Ovary (tissue), 7 donors: ENCODE measurements at regions not wholly inside any gene's neighbourhood (a gene's known extent, or its start where the extent isn't known, plus 50 kb on each side); places are given as distances from the start of the nearest gene placed in this dataset.

Source experiments
- DNase-seq, 5 donors: peaks; one replicate each; pipeline ENCODE4 v3.0.0-alpha.2; 2019 to 2020
- H3K27ac ChIP-seq, 2 donors: fragments of 200-600 bp; one replicate each; pipeline versions ENCODE4 v1.5.1 to v1.8.0; 2019 to 2022
- H3K27me3 ChIP-seq: fragments of 200-600 bp; one replicate; pipeline ENCODE4 v1.8.0; 2022
- H3K36me3 ChIP-seq: fragments of 200-600 bp; sonication (generic); one replicate; pipeline ENCODE4 v1.5.1; 2019
- H3K4me1 ChIP-seq: one replicate; pipeline ENCODE4 v1.8.1; 2013; ENCODE audit warnings: mild to moderate bottlenecking, moderate library complexity; ENCODE audit not compliant: insufficient read depth
- H3K4me3 ChIP-seq: fragments of 200-600 bp; sonication (generic); one replicate; pipeline ENCODE4 v1.5.1; 2017
- H3K9me3 ChIP-seq, 2 donors: fragments of 200-600 bp in 1 of 2; sonication (generic) in 1 of 2; one replicate each; pipeline versions ENCODE4 v1.5.1 to v1.8.1; 2013 to 2019; ENCODE audit warnings: mild to moderate bottlenecking in 1 of 2, moderate library complexity in 1 of 2
- EP300 ChIP-seq: sonication (generic); formaldehyde crosslinking; IDR thresholded peaks from one replicate; pipeline ENCODE4 v1.6.1; 2017; ENCODE audit warnings: antibody characterized with exemption
- POLR2A ChIP-seq: fragments of 450-650 bp; IDR thresholded peaks from one replicate; pipeline ENCODE4 v1.6.1; 2017; ENCODE audit warnings: antibody characterized with exemption, mild to moderate bottlenecking, moderate library complexity
- WGBS, 3 donors: extraction: QIAGEN DNeasy Blood & Tissue Kit in 1 of 3; methylation state at CpG; one replicate each; pipeline versions ENCODE4 v1.1.5 to v1.1.7; 2013 to 2017; 5-methylcytosine and 5-hydroxymethylcytosine counted together
- intact Hi-C, 4 donors: fragments of 100-400 bp; cut with DNase I; formaldehyde crosslinking; loops; one replicate each; pipeline versions ENCODE4 v1.11.0 to v1.15.1; 2022 to 2023
- TF ChIP-seq, protein P1 (sequence below), 3 donors: fragments of 450-650 bp in 2 of 3; fragments of 200-600 bp in 1 of 3; IDR thresholded peaks; one replicate each; pipeline versions ENCODE4 v1.5.1 to v1.8.0; 2016 to 2022; ENCODE audit warnings: antibody characterized with exemption in 3 of 3, mild to moderate bottlenecking in 1 of 3
- donor health status: DM: no; HTN: no; CAD: no; lungs with moderate emphysema.
- donor health status: DM: no; HTN: no; CAD: no.
- donor health status: Bipolar disorder and iron deficiency.
- donor health status: DM: no; HTN: no; CAD: no.
- donor health status: DM: yes; HTN: yes; CAD: no.

DNA sequence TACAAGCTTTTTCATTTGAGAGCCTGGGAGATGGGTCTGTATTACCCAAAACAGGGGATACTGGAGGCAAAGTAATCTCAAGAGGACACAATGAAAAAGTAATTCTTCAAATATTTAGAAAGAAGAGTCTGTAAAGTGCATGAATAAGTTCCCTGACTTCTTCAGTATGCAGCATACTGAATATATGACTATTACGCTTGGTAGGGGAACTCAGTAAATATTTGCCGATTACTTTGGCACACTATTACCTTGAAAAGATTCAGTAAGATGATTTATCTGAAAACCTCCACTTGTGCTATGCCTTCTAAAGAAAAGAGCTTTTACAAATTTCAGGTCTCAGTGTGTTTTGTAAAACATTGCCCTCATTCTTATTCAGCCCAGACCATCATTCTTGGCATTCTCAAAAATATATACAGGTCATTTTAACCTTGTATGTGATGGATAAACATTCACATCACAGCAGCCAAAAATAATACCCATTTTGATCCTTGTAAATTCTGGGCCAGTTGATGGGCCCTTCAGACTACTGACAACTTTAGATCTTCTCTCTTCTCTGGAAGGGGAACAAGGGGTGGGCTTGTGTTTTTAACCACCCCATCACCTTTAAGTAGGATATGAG, 125.9 kb downstream of the EDN1 start:
- WGBS, 3 donors = 53 to 66% (median 55%) methylated on average over 2 of the region's 2 CpGs
- Histone ChIP-seq H3K9me3 (no peaks in the 10 kb centered on the region), H3K27me3 (no peaks in the 10 kb centered on the region), H3K36me3 (no peaks in the 10 kb centered on the region), H3K4me3 (no peak overlapping the region), H3K4me1 (no peaks in the 10 kb centered on the region), H3K27ac (no peak overlapping the region)
- no peak for DNase-seq
- intact Hi-C loops = no loop called here
- TF ChIP-seq, protein P1, sequence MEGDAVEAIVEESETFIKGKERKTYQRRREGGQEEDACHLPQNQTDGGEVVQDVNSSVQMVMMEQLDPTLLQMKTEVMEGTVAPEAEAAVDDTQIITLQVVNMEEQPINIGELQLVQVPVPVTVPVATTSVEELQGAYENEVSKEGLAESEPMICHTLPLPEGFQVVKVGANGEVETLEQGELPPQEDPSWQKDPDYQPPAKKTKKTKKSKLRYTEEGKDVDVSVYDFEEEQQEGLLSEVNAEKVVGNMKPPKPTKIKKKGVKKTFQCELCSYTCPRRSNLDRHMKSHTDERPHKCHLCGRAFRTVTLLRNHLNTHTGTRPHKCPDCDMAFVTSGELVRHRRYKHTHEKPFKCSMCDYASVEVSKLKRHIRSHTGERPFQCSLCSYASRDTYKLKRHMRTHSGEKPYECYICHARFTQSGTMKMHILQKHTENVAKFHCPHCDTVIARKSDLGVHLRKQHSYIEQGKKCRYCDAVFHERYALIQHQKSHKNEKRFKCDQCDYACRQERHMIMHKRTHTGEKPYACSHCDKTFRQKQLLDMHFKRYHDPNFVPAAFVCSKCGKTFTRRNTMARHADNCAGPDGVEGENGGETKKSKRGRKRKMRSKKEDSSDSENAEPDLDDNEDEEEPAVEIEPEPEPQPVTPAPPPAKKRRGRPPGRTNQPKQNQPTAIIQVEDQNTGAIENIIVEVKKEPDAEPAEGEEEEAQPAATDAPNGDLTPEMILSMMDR (IDR thresholded peaks at IDR 0.05) = no peak
- TF ChIP-seq EP300 (no peak), POLR2A (no peak)

DNA sequence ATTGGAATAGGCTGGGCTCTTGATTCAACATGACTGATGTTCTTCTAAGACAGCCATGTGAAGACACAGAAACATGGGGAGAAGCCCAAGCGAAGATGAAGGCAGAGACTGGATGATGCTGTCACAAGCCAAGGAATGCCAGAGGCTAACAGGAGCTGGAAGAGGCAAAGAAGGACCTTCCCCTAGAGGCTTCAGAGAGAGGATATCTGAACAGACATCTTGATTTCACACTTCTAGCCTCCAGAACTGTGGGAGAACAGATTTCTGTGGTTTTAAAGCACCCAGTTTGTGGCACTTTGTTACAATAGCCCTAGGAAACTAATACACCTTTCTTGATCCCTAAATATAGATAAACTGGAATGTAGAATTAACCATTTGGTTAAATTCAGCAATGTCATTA, 127.0 kb downstream of the EDN1 start:
- no peak for DNase-seq
- H3K27ac ChIP-seq = no peak overlapping the region
- no peaks in the 10 kb centered on the region for H3K4me1 ChIP-seq
- no peaks in the 10 kb centered on the region for H3K36me3 ChIP-seq
- TF ChIP-seq EP300 = no peak
- no peak for TF ChIP-seq POLR2A
- TF ChIP-seq, protein P1 (IDR thresholded peaks at IDR 0.05) = no peak
- intact Hi-C loops = no loop called here
- H3K4me3 ChIP-seq = no peak overlapping the region
- WGBS, 3 donors = 83 to 97% (median 91%) methylated on average over 1 of the region's 1 CpG
- H3K27me3 ChIP-seq = no peaks in the 10 kb centered on the region
- no peaks in the 10 kb centered on the region for H3K9me3 ChIP-seq

DNA sequence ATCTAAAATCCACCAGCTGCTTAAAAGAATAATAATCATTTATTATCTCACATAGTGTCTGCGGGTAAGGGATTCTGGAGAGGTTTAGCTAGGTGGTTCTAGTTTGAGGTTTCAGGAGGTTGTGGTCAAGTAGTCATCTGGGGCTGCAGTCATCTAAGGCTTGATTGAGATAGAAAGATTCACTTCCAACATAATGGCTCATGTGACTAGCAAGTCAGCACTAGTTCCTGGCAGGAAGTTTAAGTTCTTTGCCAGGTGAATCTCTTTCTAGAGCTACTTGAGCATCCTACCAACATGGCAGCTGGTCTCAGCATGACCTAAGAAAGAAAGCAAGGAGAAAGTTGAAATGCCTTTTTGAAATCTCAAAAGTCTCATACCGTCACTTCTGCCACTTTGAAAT, 128.8 kb downstream of the EDN1 start:
- Histone ChIP-seq H3K4me3 (no peak overlapping the region), H3K27me3 (no peaks in the 10 kb centered on the region), H3K36me3 (no peaks in the 10 kb centered on the region), H3K9me3 (no peaks in the 10 kb centered on the region), H3K4me1 (no peaks in the 10 kb centered on the region), H3K27ac (no peak overlapping the region)
- DNase-seq = no peak
- intact Hi-C loops = no loop called here
- WGBS, 3 donors = 89 to 100% (median 96%) methylated on average over 2 of the region's 2 CpGs
- TF ChIP-seq EP300 = no peak

DNA sequence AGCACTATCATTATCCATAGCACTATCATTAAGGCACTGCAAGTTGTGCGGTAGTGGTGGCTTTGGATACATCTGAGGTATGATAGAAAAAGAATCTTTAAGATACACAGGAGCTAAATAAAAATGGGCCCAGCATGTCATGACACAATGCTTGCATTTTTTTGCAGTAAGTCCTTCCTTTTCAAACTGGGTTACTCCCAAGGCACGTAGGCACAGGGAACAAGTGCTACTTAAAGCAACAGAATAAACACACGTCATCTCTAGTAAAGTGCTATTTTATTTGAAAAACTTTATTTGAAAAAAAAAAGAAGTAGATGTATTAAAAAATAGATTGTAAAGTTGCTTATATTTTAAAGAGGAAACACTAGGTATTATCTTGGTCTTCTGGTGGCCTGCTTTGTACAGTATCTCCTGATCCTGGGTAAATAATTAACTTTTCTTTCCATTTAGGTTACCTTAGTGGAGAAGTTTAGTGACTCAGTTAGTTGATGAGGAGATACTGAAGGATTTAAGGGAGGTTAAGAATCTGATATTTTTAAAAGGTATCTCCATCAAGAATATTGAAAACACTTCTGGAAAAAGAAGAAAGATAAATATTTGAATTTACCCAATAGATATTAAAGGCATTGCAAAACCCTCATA, 129.6 kb downstream of the EDN1 start:
- no peaks in the 10 kb centered on the region for H3K4me1 ChIP-seq
- H3K9me3 ChIP-seq = no peaks in the 10 kb centered on the region
- no peaks in the 10 kb centered on the region for H3K36me3 ChIP-seq
- intact Hi-C loops = no loop called here
- 51 to 78% (median 52%) methylated on average over 3 of the region's 3 CpGs for WGBS, 3 donors
- no peak overlapping the region for H3K27ac ChIP-seq
- H3K4me3 ChIP-seq = no peak overlapping the region
- TF ChIP-seq POLR2A = no peak
- no peak for TF ChIP-seq EP300
- TF ChIP-seq, protein P1 (IDR thresholded peaks at IDR 0.05) = no peak
- DNase-seq = no peak
- H3K27me3 ChIP-seq = no peaks in the 10 kb centered on the region

DNA sequence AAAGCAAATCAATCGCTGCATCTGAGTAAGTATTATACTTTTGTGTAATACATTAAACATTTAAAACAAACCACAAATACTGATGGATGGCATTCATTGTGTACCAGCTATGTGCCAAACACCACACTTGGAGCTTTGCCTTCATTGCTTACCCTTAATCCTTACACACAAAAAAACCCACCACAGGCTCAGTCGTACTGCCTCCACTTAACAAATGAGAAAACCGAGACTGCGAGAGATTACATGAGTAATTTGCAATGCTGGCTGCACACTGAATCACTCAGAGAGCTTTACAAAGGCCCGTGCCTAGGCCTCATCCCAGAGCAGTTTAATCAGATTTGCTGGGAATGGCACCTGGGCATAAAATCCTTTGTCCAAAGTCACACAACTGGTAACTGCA, 130.5 kb downstream of the EDN1 start:
- TF ChIP-seq POLR2A = no peak
- TF ChIP-seq, protein P1 (IDR thresholded peaks at IDR 0.05) = no peak
- no peak for TF ChIP-seq EP300
- H3K9me3 ChIP-seq = no peaks in the 10 kb centered on the region
- DNase-seq = no peak
- WGBS, 3 donors = 77 to 88% (median 87%) methylated on average over 5 of the region's 5 CpGs
- no peaks in the 10 kb centered on the region for H3K27me3 ChIP-seq
- H3K36me3 ChIP-seq = no peaks in the 10 kb centered on the region
- H3K27ac ChIP-seq = no peak overlapping the region
- H3K4me1 ChIP-seq = no peaks in the 10 kb centered on the region
- H3K4me3 ChIP-seq = no peak overlapping the region
- intact Hi-C loops = no loop called here
